ENCODE measurements at regions not wholly inside any gene's neighbourhood (a gene's known extent, or its start where the extent isn't known, plus 50 kb on each side); places are given as distances from the start of the nearest gene placed in this dataset.

DNA sequence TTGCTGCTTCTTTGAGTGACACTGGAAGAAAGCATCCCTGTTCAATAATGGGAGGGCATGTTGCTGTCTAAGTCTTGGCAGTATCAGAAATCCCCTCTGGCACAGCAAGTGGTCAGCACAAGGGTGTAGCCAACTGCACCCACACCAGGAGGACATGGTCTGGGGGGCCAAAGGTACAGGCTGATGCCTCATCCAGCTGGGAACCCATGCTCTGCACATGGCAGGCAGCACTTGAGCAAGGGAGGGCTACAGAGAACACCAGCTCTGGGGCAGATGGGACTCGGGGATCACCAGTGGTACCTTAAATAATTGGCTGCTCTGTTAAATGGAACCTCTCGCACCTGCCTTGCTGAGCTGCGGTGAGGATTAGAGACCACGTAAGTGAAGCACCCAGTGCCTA, 265.2 kb downstream of the SYK start:
- no peak for DNase-seq

DNA sequence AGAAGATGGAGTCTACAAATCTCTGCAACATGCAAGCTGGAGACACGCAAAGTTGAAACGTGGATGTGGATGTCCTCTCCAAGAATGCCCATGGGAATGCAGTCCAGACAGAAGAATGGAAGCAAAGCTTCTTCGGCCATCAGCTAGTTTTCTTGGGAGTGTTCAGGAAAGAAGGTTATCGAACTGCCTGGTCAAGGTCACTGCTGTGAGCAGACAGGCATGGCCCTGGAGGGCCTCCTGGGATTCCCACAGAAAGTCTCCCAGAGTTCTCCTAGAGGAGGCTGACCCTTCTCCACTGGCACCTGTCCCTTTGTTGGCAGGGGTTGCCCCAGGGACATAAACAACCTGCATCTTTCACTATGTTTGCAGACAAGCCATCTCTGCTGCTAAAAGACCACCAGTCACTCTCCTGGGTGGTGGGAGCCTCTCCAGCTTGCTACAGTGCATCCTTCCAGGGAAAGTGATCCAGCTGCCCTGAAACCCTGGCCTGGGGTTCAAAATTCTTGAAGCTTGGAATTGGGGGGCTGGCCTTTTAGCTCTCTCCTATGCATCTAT, 265.8 kb downstream of the SYK start:
- no peak for DNase-seq

DNA sequence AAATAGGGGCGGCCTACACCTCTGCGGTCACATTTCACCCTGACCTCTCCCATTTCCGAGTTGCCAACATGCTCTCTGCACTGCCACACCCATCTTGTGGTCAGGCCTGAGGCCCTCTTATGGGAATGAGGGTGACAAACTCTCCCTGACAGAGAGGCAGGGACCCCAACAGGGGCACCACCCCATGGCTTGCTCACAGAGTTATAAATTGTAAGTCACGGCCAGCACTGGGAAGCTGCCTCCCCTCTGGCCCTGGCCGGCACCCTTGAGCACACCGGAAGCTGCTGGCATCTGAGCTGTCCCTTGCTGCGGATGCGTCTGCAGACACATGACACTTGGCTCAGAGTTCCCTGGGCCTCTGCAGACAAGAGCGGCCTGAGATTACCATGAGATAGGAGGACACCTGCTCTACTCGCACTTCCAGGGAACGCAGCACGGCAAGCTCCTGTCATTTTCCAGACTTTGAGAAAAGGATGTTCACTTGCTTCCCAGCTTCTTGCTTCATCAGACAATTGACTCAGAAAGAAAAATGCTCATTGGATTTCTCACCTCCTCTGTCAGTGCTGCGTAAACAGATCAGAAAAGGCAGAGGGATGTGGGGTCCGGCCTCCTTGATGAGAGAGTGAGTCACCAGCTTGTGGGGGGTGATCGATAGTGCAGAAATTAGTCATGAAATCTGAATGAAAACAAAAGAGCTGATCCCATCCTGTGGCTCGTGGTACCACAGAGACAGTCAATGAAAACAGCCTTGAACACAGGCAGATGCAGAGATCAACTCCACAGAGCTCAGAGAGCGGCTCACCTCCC, 269.8 kb downstream of the SYK start:
- DNase-seq, result no peak

DNA sequence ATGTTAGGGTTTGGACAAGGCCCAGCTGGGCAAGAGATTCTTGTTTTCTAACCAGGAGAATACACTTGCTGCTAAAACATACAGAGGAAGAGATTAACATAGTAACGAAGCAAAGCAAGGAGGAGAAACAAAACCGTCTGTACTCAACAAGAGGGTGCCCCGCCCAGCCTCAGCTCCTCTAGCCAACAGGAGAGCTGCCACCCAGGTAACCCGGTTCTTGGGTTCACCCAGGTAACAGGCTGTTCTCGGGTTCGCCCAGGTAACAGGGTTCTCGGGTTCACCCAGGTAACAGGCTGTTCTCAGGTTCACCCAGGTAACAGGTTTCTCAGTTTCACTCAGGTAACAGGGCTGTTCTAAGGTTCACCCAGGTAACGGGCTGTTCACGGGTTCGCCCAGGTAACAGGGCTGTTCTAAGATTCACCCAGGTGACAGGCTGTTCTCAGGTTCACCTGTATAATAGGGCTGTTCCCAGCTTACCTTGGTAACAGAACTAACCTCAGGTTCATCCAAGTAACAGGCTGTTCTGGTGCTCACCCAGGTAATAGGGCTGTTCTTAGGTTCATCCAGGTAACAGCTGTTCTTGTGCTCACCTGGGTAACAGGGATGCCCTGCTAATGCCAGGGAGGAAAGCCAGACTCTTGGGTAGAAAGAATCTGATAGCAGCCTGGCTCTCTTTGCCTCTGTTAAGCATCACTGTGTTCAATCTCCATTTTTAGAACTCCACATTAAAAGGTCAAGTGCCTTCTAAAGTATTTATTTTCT, 271.6 kb downstream of the SYK start:
- DNase-seq, result no peak

DNA sequence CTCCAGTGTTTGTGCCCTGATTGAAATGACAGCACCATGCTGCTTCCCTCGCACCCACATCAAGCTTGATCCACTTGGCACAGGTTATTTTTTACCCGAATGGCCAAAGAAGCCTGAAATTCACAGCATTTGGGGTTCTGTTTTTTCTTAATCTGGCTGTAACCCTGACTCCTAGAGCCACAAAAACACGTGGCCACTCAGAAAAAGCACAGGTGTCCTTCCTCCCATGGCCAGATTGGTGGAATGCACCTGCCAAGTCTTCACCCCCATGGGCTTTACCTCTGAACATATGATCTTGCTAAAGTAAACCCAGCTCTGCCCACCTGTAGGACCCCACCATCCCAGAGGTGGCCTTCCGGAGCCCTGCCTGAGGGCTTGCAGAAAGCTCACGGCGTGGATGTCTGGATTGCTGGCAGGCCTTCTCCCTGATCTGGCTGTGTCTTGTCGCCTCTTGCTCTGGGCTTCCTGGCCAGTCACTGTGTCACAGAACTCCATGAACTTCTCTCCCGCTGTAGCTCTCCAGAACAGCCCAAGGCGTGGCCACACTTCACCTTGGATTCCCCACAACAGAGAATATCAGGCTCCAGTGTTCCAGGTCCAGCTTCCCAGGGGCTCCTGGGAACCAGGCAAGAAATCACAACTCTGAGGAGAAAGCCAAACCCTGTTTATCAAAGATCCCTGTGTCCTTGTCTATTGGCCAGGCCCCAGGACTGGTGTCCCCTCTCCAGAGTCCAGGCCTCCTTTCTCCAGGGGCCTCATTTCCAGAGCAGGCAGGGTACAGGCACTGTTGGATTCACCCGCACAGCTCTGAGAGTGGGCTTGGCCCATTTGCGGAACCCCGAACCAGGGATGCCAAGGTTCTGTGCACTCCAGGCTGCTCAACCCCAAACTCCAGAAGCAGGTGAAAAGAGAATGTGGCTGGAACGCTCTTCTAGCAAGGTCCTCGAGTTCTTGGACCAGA, 272.5 kb downstream of the SYK start:
- DNase-seq, result no peak

DNA sequence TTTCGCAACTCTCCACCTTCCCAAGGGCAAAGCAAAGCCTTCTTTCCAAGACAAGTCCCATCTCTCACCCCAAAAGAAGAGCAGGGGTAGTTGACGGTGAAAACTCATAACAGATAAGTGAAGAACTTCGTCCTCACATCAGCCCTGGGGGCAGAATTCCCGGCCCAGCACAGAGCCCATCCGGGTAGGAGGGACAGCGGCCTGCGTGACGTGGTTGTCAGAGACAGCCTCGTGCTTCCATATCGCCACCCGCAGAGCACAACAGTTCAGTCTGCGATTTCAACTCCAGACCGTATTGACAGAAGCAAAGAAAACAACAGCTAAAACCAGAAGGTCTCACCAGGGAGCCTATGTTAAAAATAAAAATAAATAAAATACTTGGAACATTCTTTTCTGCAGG, 273.2 kb downstream of the SYK start:
- no peak for DNase-seq

DNA sequence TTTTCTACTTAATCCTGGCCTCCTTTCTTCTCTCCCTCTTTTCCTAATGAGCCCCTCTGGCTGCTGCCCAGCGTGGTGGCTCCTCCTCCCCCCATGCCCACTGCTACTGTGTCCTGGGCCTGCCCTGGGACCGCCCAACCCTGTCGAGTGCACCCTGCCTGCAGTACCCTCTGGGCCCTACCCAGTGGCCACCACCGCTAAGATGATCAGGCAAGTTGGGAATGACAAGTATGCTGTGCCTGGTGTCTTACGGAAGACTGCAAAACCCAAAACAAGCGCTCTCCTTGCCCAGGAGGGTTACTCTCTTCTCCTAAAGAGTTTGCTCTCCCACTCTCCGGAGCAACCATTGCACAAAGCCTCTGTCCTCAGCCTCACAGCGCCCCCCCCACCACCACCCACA, 273.7 kb downstream of the SYK start:
- no peak for DNase-seq

DNA sequence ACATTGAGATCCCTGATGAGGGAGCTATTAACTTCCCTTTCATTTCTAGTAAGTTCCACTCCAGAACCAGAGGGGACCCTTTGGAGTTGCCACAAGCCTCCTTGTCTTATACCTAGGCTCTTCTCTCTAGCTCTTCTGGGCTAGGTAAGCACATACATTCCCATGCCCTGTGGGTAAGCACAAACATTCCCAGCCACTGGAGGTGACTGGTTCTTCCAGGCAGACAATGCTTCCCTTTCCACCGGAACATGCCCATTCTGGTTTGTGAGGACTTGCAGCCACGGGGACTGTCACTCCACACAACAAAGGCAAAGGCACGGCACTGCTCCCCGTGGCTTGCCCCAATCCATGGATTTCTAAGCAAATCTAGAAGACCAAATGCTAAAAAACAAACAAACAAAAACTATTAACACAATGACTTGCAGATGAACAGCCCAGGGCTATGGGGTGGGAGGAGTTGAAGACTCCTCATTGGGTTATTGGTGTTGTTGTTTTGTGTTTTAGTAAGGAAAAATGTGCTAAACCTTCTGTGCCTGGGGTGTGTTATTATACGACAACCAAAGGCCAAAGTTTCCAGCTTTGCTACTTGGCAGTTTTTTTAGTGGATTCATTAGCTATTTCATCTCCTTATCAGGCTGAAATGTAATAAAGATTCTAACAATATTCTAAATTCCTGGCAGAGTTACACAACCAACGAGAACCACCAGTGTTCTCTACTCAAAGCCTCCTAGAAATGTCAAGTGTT, 276.2 kb downstream of the SYK start:
- no peak for DNase-seq

DNA sequence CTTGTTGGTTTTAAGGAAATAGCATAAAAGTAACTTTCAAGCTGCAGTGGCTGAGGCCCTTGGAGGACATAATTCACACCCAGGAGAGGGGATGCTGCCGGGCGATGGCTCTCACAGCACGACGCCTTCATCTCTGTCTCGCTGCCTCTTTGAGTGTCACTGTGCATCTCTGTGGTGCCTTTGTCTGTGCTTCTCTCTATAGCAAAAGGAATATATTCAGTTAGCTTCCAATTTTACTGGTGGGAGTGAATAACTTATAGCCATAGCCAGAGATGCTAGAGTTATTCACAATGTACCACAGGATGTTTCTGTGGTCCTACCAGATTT, 276.7 kb downstream of the SYK start:
- DNase-seq, result no peak

DNA sequence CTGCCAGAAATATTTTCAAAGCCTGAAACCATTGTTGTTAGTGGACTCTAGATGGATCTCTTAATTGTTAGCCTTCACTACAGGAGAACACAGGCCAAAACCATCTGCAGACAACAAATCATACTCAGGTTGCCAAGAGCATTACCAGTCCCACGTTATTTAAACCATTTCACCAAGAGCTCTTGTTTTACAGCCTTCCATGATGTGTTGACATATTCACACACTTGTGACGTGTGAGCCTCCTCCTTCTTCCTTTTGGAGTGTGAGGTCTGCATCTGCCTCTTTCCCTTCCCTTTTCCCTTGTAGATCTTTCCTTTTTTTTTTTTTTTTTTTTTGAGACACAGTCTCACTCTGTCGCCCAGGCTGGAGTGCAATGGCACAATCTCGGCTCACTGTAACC, 279.0 kb downstream of the AUH start:
- DNase-seq, result no peak

DNA sequence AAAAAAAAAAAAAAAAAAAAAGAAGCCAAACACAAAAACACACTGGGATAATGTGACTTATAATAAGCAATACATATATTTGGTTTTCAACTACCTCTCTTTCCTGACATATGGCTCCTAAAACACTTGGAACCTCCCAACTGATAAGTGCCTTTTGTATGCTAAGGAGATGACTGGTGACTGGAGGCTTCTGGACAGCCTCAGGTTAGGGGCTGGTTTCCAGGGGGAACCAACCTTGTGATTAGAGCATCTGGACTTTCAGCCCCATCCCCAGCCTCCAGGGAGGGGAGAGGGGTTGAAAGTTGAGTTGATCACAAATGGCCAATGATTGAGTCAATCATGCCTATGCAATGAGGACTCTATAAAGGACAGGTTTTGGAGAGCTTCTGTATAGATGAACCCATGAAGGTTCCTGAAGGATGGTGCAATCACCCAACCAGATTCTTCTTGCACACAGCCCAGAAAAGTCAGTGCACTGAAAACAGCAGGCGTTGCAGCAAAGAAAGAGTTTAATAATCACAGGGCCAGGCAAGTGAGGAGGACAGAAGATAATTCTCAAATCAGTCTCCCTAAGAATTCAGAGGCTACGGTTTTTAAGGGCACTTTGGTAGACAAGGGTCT, 276.7 kb downstream of the AUH start:
- no peak for DNase-seq

DNA sequence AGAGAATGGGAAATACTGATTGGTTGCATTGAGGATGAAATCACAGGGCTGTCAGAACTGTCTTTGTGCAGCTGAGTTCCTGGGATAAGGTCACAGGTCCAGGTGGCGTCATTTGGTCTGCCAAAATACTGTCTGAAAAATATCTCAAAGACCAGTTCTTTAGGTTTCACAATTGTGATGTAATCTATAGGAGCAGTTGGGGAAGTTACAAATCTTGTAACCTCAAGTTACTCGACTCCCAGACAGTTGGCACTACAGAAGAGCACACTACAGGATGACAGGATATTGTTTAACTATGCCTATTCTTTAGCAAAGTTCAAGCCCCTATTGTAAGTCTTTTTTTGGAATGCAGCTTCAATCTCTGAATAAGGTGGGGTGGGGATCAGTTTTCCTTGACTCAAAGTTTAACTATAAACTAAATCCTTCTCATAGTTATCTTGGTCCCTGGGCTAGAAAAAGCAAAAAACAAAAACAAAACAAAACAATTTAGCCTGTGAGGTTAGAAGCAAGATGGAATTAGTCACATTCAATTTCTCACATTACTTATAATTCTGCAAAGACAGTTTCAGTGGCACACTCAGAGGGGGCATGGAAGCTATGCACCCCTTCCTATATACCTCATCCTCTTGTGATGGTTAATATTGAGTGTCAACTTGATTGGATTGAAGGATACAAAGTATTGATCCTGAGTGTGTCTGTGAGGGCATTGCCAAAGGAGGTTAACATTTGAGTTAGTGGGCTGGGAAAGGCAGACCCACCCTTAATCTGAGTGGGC, 276.0 kb downstream of the AUH start:
- no peak for DNase-seq

DNA sequence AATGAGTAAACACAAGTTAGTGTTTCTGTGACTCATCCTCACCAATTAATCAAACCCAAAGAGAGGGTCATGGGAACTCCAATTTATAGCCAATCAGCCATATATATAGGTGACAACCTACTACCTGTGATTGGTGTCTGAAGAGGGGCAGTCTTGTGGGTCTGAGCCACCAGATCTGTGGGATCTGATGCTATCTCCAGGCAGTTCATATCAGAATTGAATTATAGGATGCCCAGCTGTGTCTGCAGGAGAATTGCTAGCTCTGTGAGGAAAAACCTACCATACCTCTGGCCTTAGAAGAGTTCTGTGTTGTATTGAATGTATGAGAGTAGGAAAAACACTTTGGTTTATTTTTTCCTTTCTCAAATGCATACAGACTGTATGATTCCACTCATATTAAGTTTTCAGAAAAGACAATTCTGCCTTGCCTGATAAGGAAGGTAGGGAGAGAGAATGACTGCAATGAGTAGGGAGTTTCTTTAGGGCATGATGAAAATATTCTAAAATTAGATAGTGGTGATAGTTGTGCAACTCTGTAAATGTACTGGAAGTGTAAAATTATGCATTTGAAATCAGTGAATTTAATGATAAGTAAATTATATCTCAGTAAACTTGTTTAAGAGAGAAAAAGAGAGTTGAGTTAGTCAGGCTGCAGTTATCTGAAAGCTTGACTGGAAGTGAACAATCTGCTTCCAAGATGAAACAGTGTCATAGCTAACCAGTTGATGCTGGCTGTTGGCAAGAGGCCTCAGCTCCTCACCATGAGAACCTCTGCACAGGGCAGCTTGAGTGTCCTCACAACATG, 274.9 kb downstream of the AUH start:
- DNase-seq, result no peak

DNA sequence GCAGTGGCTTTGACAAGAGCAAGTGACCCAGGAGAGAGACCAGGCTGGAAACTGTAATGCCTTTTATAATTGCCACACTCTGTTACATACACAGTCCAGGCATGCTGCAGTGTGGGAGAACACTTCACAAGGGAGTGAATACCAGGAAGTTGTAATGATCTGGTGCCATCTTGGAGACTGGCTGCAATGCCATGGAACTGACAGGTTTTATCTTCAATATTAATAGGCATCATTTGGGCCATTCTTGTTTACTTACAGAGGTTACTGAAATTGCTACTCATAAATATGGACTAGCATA, 274.3 kb downstream of the AUH start:
- no peak for DNase-seq

DNA sequence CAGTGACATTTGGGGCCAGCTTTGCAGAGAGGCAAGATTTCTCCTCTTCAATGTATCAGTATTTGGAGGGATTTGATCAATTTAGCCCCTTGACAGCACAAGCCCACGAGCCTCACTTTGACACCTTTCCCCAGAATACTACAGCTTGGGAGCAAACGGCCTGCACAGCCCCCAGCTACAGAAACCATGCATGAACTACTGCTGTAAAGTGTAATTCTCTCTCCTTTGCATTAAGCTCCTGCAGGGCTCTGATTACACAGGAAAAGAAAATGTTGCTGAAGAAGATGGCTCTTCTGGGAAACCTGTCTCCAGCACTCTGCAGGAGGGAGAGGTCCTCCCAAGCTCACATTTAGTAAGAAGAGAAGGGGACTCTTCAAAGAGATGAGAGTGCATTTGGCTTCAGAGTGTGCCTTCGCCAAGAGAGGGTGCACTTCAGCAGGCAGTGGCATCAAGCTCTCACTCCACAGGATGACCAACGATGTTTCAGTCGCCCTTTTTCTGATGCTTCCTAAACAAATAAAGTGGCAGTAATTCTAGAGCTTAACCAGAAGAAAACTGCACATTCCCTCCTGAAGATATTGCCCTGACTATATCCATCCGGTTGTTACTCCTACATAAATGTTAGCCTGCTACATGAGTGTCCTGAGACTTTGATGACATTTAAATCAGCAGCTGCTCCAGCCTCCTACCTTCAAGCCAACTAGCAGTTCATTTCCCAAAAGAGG, 272.2 kb downstream of the AUH start:
- DNase-seq, result peak in 1 of 2 donors; percentile 27

DNA sequence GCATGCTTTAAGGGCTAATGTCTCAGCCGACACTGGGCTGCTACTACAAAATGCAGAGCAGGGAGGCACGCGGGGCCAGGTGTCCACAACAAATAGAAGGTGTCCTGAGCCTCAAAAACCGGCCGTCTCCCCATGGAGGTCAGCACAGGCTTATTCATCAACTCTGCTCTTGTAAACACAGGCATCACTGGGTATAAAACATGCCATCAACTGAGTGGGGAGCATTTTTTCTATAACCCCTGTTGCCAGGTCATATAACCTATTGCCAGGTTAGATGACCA, 271.6 kb downstream of the AUH start:
- no peak for DNase-seq

DNA sequence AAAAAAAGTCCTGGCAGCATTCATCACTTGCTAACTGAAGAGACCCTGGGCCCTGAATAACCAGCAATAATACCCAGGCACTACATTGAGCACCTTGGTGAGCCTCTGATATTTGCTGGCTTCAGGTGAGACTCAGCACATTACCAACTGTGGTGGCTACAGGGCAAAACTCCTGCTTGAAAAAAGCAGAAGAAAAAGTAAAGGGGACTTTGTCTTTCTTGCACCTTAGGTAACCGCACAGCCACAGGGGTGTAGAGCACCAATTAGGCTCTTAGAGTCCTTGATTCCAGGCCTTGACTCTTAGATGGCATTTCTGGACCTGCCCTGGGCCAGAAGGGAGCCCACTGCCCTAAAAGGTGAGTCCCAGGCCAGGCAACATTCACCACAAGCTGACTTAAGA, 269.5 kb downstream of the AUH start:
- no peak for DNase-seq

DNA sequence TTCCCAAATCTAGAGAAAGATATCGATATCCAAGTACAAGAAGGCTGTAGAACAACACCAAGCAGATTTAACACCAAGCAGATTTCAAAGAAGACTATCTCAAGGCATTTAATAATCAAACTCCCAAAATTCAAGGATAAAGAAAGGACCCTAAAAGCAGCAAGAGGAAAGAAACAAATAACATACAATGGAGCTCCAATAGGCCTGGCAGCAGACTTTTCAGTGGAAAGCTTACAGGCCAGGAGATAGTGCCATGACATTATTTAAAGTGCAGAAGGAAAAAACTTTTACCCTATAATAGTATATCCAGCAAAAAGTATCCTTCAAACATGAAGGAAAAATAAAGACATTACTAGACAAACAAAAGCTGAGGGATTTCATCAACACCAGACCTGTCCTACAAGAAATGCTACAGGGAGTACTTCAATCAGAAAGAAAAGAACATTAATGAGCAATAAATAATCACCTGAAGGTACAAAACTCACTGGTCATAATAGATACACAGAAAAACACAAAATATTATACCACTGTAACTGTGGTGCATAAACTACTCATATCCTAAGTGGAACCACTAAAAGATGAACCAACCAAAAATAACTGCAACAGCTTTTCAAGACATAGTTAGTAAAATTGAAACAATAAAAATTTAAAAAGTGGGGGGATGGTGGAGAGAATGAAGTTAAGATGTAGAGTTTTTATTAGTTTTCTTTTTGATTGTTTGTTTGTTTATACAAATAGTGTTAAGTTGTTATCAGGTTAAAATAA, 267.2 kb downstream of the AUH start:
- no peak for DNase-seq

Data from right lung (tissue), 2 donors.